ENCODE measurements at regions not wholly inside any gene's neighbourhood (a gene's known extent, or its start where the extent isn't known, plus 50 kb on each side); places are given as distances from the start of the nearest gene placed in this dataset.

GRCh38 chr6:21489826-21490225, 103.7 kb upstream of the SOX4 start:
- TF ChIP-seq EZH2phosphoT487 (IDR thresholded peaks at IDR 0.05; ENCODE audit: borderline replicate concordance, low read length) (no peak), CTCF (conservative IDR thresholded peaks at IDR 0.05; ENCODE audit: low read depth, low read length) (no peak)
